GM23338 (cell line): ENCODE measurements at regions not wholly inside any gene's neighbourhood (a gene's known extent, or its start where the extent isn't known, plus 50 kb on each side); places are given as distances from the start of the nearest gene placed in this dataset.

Experiments used
- CTCF ChIP-seq, 2 experiments: fragments of 200-600 bp in 1 of 2; sonication (generic) in 1 of 2; conservative IDR thresholded peaks; 2 replicates each; pipeline versions ENCODE4 v1.5.1 to v1.6.1; 2016 to 2017; ENCODE audit warnings: antibody characterized with exemption in 2 of 2, low read depth in 2 of 2, mild to moderate bottlenecking in 2 of 2, moderate library complexity in 1 of 2
- EZH2 ChIP-seq: fragments of 200-600 bp; sonication (generic); IDR thresholded peaks from one replicate; pipeline ENCODE4 v1.8.0; 2017; ENCODE audit warnings: antibody characterized with exemption, mild to moderate bottlenecking, low read depth; ENCODE audit not compliant: unreplicated experiment
- POLR2AphosphoS5 ChIP-seq: IDR thresholded peaks from 2 replicates; pipeline ENCODE4 v1.6.1; 2016; ENCODE audit warnings: antibody characterized with exemption, low read depth
- REST ChIP-seq: IDR thresholded peaks from one replicate; pipeline ENCODE4 v1.6.1; 2018; ENCODE audit warnings: antibody characterized with exemption; ENCODE audit not compliant: unreplicated experiment

DNA sequence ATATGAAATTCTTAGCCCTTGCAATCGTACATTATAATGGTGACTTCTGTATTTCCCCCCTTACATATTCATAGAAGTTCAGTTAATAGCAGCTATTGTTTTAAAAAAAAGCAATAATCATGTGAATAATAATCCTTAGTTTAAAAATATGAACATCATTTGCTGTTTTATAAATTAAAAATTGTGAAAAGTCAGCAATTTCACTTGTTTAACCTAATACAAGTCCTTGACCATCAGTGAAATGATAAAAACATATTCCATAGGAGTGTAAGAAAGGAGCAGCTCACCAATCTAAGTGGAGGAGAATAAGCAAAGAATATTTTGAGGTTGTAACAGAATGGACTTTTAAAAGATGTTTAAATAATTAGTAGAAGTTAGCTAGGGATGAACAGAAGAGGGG is 650.2 kb downstream of the SUCLG1 start:
- no peak for TF ChIP-seq CTCF (conservative IDR thresholded peaks at IDR 0.05; ENCODE audit: low read depth in 2 of 2)
- TF ChIP-seq POLR2AphosphoS5, result no peak
- no peak for TF ChIP-seq EZH2
- no peak for TF ChIP-seq REST
